T47D (cell line): ENCODE measurements at regions not wholly inside any gene's neighbourhood (a gene's known extent, or its start where the extent isn't known, plus 50 kb on each side); places are given as distances from the start of the nearest gene placed in this dataset.

Experiments used
- DNase-seq, 2 experiments: peaks; one replicate each; pipeline versions ENCODE4 v3.0.0 to v3.0.0-alpha.2; 2011 to 2012; ENCODE audit warnings: low read depth in 1 of 2, low spot score in 1 of 2
- JUND ChIP-seq: IDR thresholded peaks from 2 replicates; pipeline ENCODE4 v1.6.1; 2012; ENCODE audit warnings: low read depth
- in situ Hi-C: cut with HindIII; loops from 2 replicates; pipeline ENCODE4 v1.10.0; 2016; ENCODE audit warnings: low sequenced_read_pairs, low pct_unique_long_range_greater_than_20kb

GRCh38 chr4:151955721-151956380, 195.0 kb upstream of the GATB start:
- TF ChIP-seq JUND, result no peak
- in situ Hi-C loops, result no loop called here
- no peak for DNase-seq

- no peak for DNase-seq
- in situ Hi-C loops, result no loop called here
- TF ChIP-seq JUND, result no peak
Measured at GRCh38 chr4:151953795-151954372, 193.1 kb upstream of the GATB start.

GRCh38 chr4:151953312-151953711, 192.5 kb upstream of the GATB start:
- in situ Hi-C loops, result no loop called here
- no peak for DNase-seq
- no peak for TF ChIP-seq JUND

DNA sequence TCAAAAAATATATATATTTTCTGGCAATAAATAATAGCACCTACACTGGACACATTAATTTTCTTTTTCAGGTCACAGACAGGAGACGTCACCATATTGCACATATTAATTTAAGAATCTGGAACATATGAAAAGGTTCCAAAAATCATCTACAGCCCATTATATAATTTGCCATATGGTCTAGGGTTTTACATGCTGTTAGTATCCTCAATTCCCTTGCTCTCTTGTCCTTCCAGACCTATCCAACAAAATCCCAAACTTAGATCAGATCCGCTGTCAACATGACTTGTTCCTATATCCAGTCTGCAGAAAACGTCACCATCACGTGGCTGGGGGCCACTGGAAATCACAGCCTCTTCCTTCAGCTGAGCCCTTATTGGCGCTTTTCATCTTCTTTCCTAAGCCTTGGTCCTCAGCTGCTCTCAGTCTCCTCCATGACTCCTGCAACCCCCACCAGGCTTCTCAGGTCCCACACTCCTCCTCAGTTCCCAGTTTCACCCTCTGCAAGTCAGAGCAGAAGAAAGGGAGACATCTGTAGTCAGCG, 192.0 kb upstream of the GATB start:
- TF ChIP-seq JUND, result no peak
- no peak for DNase-seq
- in situ Hi-C loops, result no loop called here

DNA sequence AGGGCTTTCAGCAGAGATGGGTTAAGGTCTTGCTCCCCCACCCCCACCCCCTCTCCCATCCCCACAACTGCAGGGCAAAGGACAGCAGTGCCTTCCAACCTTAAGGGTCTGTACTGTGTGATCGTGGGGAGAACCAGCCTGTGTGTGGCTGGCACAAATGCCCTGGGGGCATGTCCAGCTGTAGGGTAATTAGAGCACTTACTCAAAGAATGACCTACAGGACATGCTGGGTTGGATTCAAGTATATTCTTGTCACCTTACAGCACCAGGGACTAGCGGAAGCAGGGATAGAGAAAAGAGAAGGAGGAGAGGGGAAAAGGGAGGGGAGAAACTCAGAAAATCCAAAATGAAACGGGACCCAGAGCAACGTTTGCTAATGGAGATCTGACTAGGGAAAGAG, 191.3 kb upstream of the GATB start:
- in situ Hi-C loops, result no loop called here
- no peak for DNase-seq
- no peak for TF ChIP-seq JUND

DNA sequence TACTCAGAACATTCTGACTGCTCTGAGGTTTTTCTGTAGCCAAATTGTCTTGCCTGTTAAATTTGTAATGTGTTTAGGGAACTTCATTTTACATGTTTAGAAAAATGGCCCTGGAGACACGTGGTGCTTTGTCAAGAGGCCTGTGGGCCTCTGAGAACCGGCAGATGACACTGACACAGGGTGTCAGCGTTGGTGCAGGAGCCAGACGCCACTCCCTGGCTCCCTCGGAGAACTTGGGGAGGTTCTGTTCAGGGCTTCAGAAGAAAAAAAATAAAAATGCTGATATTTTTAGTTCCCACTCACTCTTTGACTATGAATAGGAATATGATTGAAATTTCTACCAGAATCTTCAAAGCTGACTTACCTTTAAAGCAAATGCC, 190.9 kb upstream of the GATB start:
- no peak for TF ChIP-seq JUND
- in situ Hi-C loops, result no loop called here
- no peak for DNase-seq

DNA sequence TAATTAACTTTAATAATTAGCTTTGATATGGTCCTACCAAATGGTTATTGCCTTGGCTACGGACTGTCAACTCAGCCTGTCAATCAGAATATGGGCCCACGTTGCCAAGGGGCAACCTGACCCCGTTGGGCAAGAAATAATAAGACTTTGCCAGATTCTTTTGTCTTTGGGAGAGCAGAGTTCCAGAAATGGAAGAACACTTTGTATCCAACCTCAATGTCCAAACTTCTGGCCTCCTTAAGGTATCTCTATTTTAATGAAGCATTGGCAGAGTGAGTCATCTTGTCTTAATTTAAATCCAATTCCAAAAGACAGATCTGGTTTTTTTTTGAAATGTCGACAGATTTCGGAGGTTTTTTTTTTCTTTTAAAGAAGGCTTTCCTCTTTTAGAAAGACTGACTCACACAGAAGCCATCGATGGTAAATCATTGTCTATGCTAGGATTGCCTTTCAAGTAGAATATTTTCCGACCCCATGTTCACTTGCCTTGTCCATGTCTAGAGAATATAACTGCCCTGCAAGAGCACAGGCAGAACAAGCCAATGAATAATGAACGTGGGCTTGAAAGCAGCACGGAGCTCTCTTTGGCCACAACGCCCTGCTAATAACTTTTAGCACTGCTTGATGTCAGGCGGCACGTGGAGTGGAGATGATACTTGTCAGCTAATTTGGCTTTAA, 190.3 kb upstream of the GATB start:
- in situ Hi-C loops, result no loop called here
- DNase-seq, result no peak

DNA sequence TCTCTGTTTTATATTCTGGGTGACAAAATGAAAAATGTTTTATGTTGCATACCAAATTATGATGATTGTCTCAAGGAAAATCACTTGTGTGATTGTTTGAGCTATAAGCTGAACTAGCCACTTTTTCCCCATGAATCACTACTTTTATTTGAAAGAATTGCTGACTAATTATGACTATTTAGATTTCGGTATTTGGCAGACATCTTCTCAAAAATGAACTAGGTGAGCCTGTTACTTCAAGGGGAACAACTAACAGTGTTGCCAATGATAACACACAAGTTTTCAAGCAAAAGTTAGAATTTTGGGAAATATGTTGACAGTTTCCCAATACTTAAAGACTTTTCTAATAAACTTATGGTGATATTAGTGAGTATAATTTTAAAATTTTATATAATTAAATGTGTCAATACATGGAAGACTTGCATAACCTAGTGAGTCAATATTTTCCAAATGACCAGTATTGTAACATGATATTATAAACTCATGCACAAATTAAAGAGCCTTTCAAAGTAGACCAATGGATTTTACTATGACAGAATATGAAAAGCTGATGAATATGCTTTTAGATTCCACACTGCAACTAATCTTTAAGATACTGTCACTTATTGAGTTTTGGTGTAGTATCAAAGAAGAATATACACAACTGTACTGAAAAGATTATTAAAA, 187.7 kb upstream of the GATB start:
- no peak for DNase-seq
- in situ Hi-C loops, result no loop called here
- no peak for TF ChIP-seq JUND

More for the DNA sequence above, 190.3 kb upstream of the GATB start:
- TF ChIP-seq JUND, result no peak

- TF ChIP-seq JUND, result no peak
- DNase-seq, result no peak
- in situ Hi-C loops, result no loop called here
Measured at GRCh38 chr4:151946718-151947117, 185.9 kb upstream of the GATB start.

DNA sequence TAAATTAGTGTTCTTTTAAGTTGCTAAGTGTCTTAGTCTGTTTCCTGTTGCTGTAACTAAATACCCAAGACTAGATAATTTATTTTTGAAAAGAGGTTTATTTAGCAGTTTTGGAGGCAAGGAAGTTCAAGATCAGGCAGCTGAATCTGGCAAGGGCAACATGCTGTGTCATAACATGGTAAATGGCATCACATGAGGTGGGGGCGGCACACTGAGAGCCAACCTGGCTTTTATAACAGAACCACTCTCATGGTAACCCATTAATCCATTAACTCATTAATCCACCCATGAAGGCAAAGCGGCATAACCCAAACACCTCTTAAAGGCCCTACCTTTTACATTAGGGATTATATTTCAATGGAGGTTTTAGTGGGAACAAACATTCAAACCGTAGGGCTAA, 182.2 kb upstream of the GATB start:
- no peak for DNase-seq
- in situ Hi-C loops, result no loop called here
- no peak for TF ChIP-seq JUND

GRCh38 chr4:151940926-151941617, 180.3 kb upstream of the GATB start:
- no peak for DNase-seq
- no peak for TF ChIP-seq JUND
- in situ Hi-C loops, result no loop called here

DNA sequence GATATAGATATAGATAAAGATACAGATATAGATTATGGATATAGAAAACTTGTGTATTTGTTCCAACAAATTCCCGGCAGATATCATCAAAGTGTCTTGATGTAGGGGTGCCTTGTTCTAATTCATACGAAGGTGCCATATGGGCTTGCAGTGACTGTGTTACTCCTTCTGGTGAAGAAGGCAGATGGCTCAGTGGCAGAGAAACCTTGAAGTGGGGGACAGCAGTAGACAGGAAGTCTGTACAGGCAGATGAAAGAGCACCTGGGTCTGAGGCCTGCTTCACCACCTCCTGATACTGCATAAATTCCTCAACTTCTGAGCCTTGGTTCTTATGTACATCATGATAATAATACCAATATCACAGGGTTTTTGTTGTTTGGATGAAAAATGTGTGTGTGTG, 179.5 kb upstream of the GATB start:
- DNase-seq, result no peak
- no peak for TF ChIP-seq JUND
- in situ Hi-C loops, result no loop called here
